Stimulated activated CD4-positive, alpha-beta T cell treated with anti-CD3 and anti-CD28 coated beads, Interleukin-4, amount 100 ng/mL, for 48 hours (primary cell): ENCODE measurements at regions not wholly inside any gene's neighbourhood (a gene's known extent, or its start where the extent isn't known, plus 50 kb on each side); places are given as distances from the start of the nearest gene placed in this dataset.
"Not testable (repeated sequence)": the region's sequence is repeated elsewhere in the genome, so short reads cannot be mapped to it uniquely, and the experiment has no call there.

Experiments used
- DNase-seq, 2 donors: peaks; one replicate each; pipeline ENCODE4 v3.0.0-alpha.2; 2020; ENCODE audit warnings: low read depth in 2 of 2

DNA sequence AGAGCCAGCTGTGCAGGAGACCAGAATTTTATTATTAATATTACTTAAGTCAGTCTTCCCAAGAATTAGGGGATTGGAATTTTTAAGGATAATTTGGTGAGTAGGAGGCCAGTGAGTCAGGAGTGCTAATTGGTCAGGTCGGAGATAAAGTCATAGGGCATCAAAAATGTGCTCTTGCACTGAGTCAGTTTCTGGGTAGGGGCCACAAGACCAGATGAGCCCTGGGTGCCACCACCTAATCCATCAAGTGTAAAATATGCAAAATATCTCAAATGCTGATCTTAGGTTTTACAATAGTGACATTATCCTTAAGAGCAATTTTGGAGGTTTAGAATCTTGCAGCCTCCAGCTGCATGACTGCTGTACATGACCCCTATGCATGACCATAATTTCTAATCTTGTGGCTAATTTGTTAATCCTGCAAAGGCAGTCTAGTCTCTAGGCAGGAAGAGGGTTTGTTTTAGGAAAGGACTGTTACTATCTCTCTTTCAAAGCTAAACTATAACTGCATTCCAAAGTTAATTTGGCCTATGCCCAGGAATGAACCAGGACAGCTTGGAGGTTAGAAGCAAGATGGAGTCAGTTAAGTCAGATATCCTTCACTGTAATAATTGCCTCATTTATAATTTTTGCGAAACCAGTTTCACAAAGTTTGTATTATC lies 215.9 kb downstream of the RNF152 start:
- no peak for DNase-seq

DNA sequence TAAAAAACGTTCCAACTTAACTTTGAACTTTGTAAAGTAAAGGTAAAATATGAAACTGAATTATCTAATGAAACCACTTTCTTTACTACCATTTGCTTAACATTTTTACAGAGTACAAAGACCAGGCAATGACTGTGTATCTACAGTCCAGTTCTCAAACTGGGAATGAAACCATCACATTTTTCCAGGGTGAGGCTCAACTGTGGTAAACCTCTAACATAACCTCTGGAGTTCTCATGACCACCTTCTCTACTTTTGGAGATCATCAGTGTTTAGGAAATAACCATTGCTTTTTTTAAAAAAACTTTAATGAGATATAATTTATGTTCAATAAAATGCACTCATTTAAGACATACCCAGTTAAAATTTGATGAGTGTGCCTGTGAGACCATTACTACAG lies 223.5 kb downstream of the RNF152 start:
- no peak for DNase-seq

DNA sequence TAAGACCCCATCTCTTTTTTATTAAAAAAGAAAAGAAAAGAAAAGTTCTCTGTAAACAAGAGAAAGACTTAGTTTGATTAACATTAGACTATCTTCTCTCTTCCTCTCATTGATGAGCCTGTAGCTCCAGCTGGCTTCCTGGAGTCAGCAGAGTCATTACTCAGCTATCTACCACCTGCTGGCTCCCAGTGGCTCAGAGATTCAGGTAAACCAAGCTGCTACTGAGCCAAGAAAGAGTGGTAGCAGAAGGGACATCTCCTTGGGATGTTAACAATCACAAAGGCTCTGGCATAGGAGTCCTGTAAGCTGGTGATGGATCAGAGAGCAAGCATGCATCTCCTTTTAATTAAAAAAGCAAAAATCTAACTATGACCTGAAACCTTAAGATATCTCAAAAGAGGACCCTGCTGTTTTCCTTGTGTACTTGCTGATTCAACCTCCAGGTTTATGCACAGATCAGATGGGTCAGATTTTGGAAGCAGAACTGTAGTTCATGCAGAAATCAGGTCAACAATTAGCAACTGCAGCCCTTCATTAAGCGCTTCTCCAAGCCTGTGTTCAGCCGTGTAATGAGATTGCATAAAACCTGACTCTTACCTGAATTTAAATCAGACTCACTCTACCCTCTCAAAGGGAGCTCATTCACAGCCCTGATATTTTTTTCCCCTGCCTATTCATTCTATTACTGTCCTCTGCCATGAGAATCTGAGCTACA lies 225.8 kb downstream of the RNF152 start:
- no peak for DNase-seq

DNA sequence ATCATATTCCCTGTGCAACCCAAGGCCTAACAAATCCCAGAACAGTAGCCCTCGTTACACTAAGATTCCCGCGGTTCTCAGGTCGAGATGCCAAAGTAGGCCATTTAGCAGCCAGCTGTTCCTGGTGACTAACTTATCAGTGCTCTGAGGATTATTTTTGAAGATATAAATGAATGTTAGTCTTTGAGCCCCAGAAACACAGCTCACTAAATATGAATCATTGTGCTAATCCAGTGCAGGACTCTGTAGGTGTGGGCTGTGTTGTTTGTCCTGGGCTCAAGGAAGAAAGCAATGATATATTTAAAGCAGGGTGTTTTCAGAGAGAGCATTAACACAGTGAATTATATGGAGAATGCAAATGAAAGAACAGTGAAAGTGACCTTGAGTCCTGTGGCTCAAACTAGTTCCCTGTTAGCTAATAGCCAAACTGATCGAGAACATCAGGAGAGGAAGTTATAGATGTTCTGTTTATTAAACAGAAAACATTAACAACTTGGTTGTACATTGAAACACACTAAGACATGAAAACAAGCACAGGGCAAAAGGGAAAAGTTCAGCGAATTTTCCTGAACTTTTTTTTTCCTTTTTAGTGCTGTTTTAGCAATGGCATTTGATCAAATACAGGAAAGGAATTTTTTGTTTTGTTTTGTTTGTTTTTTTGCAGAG lies 228.3 kb downstream of the RNF152 start:
- DNase-seq, result no peak

DNA sequence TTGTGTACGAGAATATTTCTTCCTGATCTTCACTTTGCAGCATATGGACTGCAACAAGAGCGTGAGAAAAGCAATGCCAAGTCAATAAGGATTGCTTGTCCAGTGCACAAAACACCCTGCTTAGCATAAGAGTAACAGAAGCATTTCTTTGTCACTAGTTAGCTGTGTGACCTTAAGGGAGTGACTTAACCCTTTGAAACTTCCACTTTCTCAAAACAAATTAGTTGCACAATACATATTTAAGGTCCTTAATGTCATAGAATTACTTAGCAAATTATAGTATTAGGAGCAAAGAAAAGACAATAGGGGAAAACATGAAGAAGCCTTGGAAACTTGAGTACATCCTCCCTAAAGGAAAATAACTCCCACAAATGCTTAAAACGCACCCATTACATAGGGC lies 230.1 kb downstream of the RNF152 start:
- DNase-seq, result no peak

DNA sequence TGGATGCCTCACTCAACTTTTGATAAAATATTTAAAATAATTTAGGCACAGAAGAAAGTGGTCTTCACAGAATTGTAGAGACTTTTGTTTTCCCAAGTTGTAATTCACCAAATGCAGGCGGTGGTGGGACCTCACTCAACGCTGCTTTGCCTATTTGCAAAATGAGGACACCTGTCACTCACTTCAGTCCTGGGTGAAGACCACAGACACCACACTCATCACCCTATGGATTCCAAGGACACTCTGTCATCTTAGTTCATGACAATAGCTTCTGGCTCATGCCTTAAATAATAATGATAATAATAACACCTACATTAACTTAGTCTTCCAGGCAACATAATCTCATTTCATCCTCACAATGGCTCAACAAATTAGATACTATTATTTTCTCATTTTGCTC lies 234.4 kb downstream of the RNF152 start:
- no peak for DNase-seq

DNA sequence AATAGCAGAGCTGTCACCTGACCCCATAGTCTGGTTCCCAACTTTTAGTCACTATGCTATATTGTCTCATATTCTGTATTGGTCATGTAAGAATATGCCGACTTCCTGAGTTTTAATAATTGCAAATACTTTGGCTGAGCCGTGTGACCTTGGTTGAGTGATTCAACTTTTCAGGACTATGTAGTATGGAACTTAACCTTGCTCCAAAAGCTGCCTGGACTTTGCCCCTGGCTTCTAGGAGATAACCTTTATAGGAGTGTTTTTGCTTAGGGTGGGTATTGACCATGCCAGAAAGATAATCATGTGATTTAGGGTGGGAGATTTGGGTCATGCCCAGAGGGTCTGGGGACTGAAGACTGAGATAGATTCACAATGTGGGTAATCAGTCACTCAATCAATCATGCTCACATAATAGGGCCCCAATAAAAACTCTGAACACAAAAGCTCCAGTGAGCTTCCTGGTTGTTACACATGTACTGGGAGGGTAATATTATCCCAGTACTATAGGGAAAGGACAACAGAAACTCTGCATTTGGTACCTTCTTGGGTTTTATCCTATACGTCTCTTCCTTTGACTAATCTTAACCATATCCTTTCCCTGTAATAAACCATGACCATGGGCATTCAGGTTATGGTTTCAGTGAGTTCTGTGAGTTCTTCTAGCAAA lies 235.6 kb downstream of the RNF152 start:
- no peak for DNase-seq

DNA sequence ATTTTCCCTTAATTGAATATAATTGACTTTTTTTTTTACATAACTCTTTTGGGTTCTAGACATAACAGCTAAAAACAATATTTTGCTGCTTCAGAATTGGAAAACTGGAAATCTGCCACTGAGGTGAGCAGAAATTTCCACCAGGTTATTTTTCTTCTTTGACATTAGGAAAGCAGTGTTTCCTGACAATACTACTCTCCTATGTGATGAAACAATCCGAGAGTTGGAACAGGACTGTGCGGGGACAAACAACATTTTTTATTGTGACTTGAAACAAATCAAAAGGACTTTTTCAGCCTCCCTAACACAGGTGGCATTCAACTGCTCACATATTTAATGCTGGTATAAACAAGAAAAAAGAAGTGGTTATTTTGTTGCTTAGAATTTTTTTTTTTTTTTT lies 237.2 kb downstream of the RNF152 start:
- DNase-seq, result no peak

DNA sequence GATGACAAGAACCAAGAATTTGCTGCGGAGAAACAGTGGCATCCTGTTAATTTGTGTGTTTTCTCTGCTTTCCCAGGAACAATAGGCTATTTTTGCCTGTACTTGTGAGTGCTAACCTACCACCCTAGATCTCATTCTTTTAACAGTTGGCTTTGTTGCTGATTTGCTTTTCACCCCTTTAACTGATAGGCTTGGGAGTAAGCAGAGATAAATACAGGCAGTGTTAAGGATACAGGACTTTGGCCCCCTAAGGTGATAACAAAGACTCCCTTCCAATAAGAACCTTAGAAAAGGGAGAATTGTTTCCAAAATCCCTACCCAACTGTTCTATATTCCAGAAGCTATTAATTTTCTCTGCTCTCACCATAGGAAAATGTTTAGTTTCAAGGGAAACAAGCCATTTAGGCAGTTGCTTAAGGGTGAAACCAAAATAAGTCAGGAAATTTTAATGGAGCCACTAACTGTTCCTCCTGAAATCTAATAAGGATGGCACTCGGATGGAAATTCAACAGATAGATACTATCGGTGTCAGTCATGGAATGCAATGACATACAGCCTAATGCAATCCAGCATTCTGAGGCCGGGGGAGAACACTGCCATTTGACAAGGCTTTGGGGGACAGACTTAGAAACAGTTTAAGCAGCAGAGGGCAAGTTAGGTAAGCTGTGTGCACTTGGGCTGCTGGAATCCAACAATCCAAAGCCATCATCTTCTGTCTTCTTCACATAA lies 238.8 kb downstream of the RNF152 start:
- no peak for DNase-seq

DNA sequence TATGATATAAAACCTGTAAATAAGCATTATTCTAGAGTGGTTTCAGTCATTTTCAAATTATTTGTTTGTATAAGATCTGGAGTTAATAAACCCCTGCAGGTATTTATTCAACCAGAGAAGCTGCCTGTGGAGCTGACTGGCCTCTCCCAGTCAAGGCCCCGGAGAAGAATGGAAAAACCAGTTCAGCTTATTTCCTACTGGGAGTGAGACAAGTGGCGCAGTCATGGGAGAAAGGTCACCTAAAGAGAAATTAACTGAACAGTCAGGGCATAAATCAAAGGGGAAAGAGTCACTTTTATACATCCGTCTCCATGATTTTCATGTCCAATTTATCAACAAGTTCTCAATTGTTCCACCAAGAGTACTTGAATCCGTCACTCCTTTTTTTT lies 240.9 kb downstream of the RNF152 start:
- DNase-seq, result no peak

DNA sequence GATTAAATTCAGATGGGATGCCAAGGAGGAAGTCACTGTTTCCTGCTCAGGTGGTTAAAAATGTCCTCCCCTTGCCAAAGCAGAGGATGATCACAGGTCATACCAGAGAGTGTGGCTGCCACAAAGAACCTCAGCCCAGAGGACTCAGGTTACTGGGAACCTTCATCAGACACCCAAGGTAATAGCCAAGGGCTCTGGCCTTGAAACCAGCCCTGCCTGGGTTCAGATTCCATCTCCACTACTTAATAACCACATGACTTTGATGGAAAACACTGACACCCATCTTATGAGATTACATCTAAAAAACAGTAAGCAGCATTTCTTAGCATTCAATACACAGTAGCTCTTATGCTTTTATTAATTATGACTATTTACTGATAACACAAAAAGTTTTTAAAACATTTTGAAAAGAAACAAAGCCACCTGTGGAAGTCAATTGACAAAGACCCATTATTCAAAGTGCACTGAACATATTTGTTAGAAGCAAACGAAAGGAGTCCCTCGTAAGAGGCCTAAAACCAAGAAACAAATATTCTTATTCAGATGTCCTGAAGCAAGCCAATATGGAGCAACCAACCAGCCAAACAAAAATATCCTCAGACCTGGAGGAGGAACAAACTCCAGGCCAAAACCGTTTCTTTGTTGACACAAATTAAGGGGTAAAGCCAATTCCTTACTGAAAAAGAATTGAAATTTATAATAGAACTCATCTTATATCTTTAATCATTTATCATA lies 241.5 kb downstream of the RNF152 start:
- no peak for DNase-seq

DNA sequence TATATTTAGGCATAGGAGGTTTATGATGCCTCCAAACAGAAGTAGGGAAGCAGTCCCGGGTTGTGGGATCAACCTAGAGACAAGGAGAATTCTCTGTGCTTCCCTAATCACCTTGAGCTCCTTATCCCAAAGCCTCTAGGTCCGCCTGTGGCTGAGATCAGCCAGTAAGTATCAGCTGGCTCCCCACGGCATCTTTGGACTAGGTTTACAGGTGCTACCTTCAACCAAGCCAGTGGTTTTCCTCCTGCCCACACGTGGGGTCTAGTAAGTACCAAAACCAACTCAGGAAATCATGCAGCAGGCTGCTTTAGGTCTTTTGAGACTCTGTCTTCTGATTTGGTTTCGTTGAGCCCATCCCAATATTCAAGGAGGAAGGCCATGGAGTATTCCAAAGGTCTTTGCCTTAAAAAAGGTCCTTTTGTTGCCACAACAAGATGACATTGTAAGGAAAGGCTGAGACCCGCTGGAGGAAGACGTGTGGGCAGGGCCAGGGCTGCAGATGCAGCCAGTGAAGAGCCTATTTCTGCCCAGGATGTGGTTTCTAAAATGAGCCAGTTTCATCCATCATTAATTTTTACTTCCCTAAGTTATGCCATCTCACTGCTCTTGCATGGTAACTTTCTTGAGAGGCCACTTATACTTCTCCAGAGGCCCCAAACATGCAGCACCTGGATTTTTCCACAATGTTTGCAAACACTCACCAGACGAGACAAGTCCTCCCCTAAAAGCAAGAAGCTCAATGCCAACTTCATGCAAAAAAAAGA lies 248.7 kb downstream of the RNF152 start:
- no peak for DNase-seq

DNA sequence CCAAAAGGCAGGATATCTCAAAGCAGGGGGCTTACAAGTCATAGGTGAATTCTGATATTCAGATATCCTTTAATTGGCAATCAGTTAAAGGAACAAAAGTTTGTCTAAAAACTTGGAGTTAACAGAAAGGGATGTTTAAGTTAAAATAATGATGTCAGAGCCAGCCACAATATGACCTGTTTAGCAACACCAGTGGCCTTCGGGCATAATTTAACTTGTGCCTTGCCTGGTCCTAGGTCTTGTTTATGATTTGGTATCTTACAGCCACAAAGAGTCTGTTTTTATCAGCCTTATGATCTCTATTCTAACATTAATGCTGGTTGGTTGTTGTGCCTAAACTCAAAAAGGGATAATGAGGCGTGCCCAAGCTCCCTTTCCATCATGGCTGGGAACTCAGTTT lies 252.9 kb downstream of the RNF152 start:
- no peak for DNase-seq

DNA sequence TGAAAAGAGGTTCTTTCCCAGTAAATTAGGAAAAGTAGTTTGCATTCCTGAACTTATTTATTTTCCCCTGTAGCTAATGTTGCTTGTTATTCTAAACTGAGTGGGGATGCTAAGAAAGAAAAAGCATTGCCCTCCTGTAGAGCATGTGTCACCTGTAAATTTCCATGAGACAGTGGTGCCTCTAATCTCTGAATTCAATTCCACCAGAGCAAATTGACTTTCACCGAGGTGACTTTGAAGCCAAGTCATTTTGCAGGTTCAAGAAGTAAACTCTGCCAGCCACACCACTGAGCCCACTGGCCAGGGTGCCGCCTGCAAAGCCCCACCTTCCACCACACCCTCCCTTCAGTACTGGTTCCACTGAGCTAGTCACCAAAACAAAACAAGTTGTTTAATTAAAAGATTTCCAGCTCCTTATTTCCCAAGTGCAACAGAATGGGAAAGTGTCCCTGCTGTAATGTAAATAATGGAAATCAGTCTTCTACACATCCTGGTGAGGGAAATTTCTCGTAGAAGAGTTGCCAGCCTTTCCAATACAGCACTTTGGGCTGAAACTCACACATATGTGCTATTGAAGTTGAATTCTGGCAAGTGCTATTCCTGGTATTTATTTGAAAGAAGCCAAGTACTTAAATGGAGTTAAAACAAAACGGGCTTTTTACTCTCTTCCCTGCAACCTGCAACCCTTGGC lies 254.8 kb downstream of the RNF152 start:
- no peak for DNase-seq

DNA sequence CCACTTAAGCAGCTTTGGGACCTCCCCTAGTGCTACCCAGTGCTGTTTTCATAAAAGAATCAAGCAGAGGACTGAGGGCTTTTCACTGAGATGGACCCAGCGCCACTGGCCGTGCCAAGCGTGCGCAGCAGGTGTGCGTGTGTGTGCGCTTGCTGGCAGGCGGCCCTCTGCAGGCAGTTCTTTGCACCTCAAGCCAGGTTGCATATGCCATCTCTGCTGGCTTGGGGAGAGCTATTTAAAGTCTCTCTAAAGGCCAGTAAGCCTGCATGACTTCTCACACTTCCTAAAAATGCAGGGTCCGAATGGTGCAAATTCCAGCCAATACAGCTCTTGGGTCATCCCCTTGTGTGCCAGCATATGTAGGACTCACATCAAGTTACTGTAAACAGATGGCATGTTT lies 255.5 kb downstream of the RNF152 start:
- DNase-seq, result no peak

DNA sequence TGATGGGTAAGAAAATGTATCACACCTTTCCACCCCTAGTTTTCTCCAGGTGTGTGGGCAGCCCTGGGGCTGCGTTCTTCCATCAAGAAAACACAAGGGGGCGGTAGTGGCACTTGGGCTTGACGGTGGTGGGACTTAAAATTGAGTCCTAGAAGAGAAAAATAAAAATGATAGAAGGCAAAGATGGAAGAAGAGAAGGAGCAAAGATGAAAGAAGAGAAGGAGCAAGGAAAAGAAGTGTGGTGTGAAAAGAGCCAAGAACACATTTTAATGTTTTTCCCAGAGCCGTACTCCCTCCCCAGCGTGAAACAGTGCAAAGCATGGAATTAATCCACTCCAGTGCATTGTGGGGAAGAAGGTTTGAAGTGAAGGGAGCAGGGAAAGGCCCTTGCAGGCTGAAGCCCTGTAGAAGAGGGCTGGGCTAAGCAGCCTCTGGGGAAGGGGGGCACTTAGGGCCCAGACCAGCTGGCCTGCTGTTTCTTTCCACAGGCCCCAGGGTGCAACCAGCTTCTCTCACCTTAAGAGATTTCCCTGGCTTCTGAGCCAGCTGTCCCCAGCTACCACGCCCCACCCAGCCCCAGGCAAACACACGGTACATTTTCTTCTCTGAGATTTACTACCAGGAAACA lies 256.8 kb downstream of the RNF152 start:
- peak; percentile 10 to 22 for DNase-seq

DNA sequence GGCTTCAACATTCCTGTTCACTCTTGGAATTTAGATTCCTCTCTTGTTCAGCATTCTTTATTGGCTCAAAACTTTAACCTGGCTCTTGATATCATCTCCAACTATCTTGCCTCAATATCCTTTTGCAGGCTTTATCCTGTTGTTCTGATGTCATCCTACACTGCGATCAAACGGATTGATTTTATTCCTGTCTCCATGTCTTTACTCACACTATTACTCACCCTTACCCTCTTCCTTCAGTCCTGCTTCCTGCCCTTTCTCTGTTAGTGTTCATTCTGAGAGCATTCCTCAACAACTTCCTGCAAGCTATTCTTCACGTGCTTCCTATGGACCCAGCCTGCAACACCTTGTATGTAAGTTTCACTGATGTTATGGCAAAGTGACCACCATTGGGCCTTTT lies 264.7 kb downstream of the RNF152 start:
- DNase-seq, result no peak

DNA sequence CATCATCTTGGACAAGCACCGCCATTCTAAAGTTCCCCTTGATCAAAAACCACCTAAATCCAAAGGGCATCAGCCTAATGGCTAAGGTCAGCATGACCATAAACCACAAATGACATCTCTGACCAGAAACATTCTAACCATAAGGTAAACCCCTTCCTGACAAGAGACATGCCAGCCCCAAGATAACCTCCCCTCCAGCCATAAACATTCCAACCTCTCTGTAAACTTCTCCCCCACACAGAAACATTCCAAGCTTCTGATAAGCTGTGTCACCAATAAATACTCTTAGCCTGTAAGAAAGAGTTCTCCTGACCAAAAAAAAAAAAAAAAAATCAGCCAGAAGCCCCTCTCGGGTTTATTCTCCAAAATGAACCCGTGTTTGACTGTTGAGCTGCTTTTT lies 268.2 kb downstream of the RNF152 start:
- not testable (repeated sequence) for DNase-seq

DNA sequence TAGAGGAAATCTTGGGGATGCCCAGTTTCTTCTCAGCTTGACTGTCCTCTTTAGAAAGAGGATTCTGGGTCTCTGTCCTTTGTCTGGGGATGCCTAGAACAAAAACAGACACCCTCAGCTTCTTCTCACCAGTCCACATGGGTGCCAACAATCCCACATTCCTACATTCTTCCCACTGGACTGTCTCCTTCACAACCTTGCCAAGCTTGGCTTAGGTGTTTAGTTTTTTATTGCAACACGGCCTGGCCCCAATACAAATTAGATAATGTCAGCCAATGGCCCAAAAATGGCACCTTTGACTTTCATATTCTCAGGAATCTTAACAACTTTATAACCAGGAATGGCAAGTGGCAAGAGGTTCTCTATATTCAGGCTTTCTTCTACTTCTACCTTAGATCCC lies 273.0 kb downstream of the RNF152 start:
- no peak for DNase-seq
